ENCODE measurements at regions not wholly inside any gene's neighbourhood (a gene's known extent, or its start where the extent isn't known, plus 50 kb on each side); places are given as distances from the start of the nearest gene placed in this dataset.
A peak's percentile ranks its signal among the peaks of the same experiment; 100 is the strongest.

GRCh38 chr5:6220346-6221088 is 157.8 kb downstream of the MED10 start:
- WGBS, result 52% methylated on average over 15 of the region's 15 CpGs
- Histone ChIP-seq H3K27ac (replicated peaks in 1 of 4) (no peak overlapping the region), H3K9me3 (peaks cover 0 to 9% (median 0%) of the 10 kb centered on the region in 4 donors), H3K4me1 (no peaks in the 10 kb centered on the region), H3K36me3 (no peaks in the 10 kb centered on the region), H3K4me3 (no peak overlapping the region), H3K27me3 (no peaks in the 10 kb centered on the region)
- intact Hi-C loops (cut with DNase I), result no loop called here
- TF ChIP-seq EP300 (IDR thresholded peaks at IDR 0.05), result no peak
- no peak for TF ChIP-seq POLR2AphosphoS5 (IDR thresholded peaks at IDR 0.05)
- no peak for TF ChIP-seq CTCF (IDR thresholded peaks at IDR 0.05)
- TF ChIP-seq POLR2A (IDR thresholded peaks at IDR 0.05; ENCODE audit: low read depth), result no peak
- DNase-seq (ENCODE audit: extremely low spot score), result peak; percentile 64

GRCh38 chr5:6218517-6218916 is 159.8 kb downstream of the MED10 start:
- H3K36me3 ChIP-seq, result no peaks in the 10 kb centered on the region
- intact Hi-C loops (cut with DNase I), result no loop called here
- DNase-seq (ENCODE audit: extremely low spot score), result no peak
- TF ChIP-seq POLR2AphosphoS5 (IDR thresholded peaks at IDR 0.05) (no peak), EP300 (IDR thresholded peaks at IDR 0.05) (no peak), CTCF (IDR thresholded peaks at IDR 0.05) (no peak), POLR2A (IDR thresholded peaks at IDR 0.05; ENCODE audit: low read depth) (no peak)
- peaks cover 0 to 9% (median 0%) of the 10 kb centered on the region in 4 donors for H3K9me3 ChIP-seq
- WGBS, result 78% methylated on average over 6 of the region's 6 CpGs
- no peak overlapping the region for H3K4me3 ChIP-seq
- H3K4me1 ChIP-seq, result no peaks in the 10 kb centered on the region
- no peak overlapping the region for H3K27ac ChIP-seq (replicated peaks in 1 of 4)
- H3K27me3 ChIP-seq, result no peaks in the 10 kb centered on the region

GRCh38 chr5:6218116-6218515 is 160.2 kb downstream of the MED10 start:
- no peak for DNase-seq (ENCODE audit: extremely low spot score)
- intact Hi-C loops (cut with DNase I), result no loop called here
- 78% methylated on average over 4 of the region's 7 CpGs for WGBS
- Histone ChIP-seq H3K36me3 (no peaks in the 10 kb centered on the region), H3K4me3 (no peak overlapping the region), H3K27ac (replicated peaks in 1 of 4) (no peak overlapping the region), H3K9me3 (peaks cover 0 to 9% (median 0%) of the 10 kb centered on the region in 4 donors), H3K4me1 (no peaks in the 10 kb centered on the region), H3K27me3 (no peaks in the 10 kb centered on the region)
- no peak for TF ChIP-seq CTCF (IDR thresholded peaks at IDR 0.05)
- TF ChIP-seq POLR2A (IDR thresholded peaks at IDR 0.05; ENCODE audit: low read depth), result no peak
- TF ChIP-seq EP300 (IDR thresholded peaks at IDR 0.05), result no peak
- no peak for TF ChIP-seq POLR2AphosphoS5 (IDR thresholded peaks at IDR 0.05)

GRCh38 chr5:6216471-6217075 is 161.8 kb downstream of the MED10 start:
- Histone ChIP-seq H3K9me3 (peaks cover 0 to under 1% (median 0%) of the 10 kb centered on the region in 4 donors), H3K36me3 (no peaks in the 10 kb centered on the region), H3K27ac (replicated peaks in 1 of 4) (no peak overlapping the region), H3K4me3 (no peak overlapping the region), H3K4me1 (no peaks in the 10 kb centered on the region), H3K27me3 (no peaks in the 10 kb centered on the region)
- TF ChIP-seq EP300 (IDR thresholded peaks at IDR 0.05) (no peak), CTCF (IDR thresholded peaks at IDR 0.05) (no peak), POLR2A (IDR thresholded peaks at IDR 0.05; ENCODE audit: low read depth) (no peak), POLR2AphosphoS5 (IDR thresholded peaks at IDR 0.05) (no peak)
- WGBS, result 94% methylated on average over 9 of the region's 9 CpGs
- intact Hi-C loops (cut with DNase I), result no loop called here
- DNase-seq (ENCODE audit: extremely low spot score), result no peak
